K562 (cell line): ENCODE measurements at regions not wholly inside any gene's neighbourhood (a gene's known extent, or its start where the extent isn't known, plus 50 kb on each side); places are given as distances from the start of the nearest gene placed in this dataset.

ENCODE experiments used
- CTBP1 ChIP-seq: fragments of 450-650 bp; IDR thresholded peaks from 2 replicates; pipeline ENCODE4 v1.6.1; 2016; ENCODE audit warnings: borderline replicate concordance
- ESRRA ChIP-seq: fragments of 450-650 bp; IDR thresholded peaks from 2 replicates; pipeline ENCODE4 v1.6.1; 2014; ENCODE audit warnings: low read depth, mild to moderate bottlenecking, moderate library complexity, borderline replicate concordance
- ETV6 ChIP-seq, 3 experiments: fragments of 150-350 bp in 1 of 3; sonication (generic) in 1 of 3; formaldehyde crosslinking in 1 of 3; IDR thresholded peaks; 2 replicates each; pipeline versions ENCODE4 v1.6.1 to v1.8.0; 2014 to 2022; ENCODE audit warnings: borderline replicate concordance in 2 of 3, low read depth in 2 of 3, antibody characterized with exemption in 1 of 3, low read length in 1 of 3, mild to moderate bottlenecking in 1 of 3, missing genetic modification reagents in 1 of 3
- GTF2A2 ChIP-seq: IDR thresholded peaks from 2 replicates; pipeline ENCODE4 v1.6.1; 2016; ENCODE audit warnings: mild to moderate bottlenecking, missing genetic modification characterization, missing compliant biosample characterization
- HLTF ChIP-seq: fragments of 450-650 bp; IDR thresholded peaks from 2 replicates; pipeline ENCODE4 v1.6.1; 2016
- JUND ChIP-seq, 2 experiments: IDR thresholded peaks; 2 replicates in 1 of 2; 3 replicates in 1 of 2; pipeline ENCODE4 v1.6.1; 2011; ENCODE audit warnings: borderline replicate concordance in 2 of 2, low read depth in 2 of 2, low read length in 2 of 2, improper control_type of control experiment in 1 of 2, missing biosample characterization in 1 of 2, missing genetic modification characterization in 1 of 2, missing genetic modification reagents in 1 of 2
- L3MBTL2 ChIP-seq: fragments of 450-650 bp; IDR thresholded peaks from 2 replicates; pipeline ENCODE4 v1.6.1; 2016; ENCODE audit warnings: mild to moderate bottlenecking, moderate library complexity
- PHF20 ChIP-seq: fragments of 450-650 bp; IDR thresholded peaks from 2 replicates; pipeline ENCODE4 v1.6.1; 2018; ENCODE audit not compliant: partially characterized antibody
- PHF21A ChIP-seq: fragments of 450-650 bp; IDR thresholded peaks from 2 replicates; pipeline ENCODE4 v1.6.1; 2017; ENCODE audit warnings: low read depth, borderline replicate concordance
- POLR2G ChIP-seq: fragments of 200-400 bp; formaldehyde crosslinking; IDR thresholded peaks from 2 replicates; pipeline ENCODE4 v1.6.1; 2017; ENCODE audit warnings: low read depth, mild to moderate bottlenecking, antibody characterized with exemption, low read length, moderate library complexity
- RBFOX2 ChIP-seq: fragments of 200-400 bp; formaldehyde crosslinking; IDR thresholded peaks from 2 replicates; pipeline ENCODE4 v1.6.1; 2017; ENCODE audit warnings: low read depth, mild to moderate bottlenecking, low read length, moderate library complexity
- U2AF2 ChIP-seq: fragments of 200-400 bp; formaldehyde crosslinking; optimal IDR thresholded peaks from 2 replicates; pipeline ENCODE3; 2017; ENCODE audit warnings: low read depth, mild to moderate bottlenecking, low read length
- WHSC1 ChIP-seq: IDR thresholded peaks from one replicate; pipeline ENCODE4 v1.6.1; 2012; ENCODE audit warnings: low read length, control low read depth, inconsistent platforms
- YY1 ChIP-seq, 3 experiments: IDR thresholded peaks; 2 replicates each; pipeline ENCODE4 v1.6.1; 2011; ENCODE audit warnings: low read length in 2 of 3, mild to moderate bottlenecking in 2 of 3, moderate library complexity in 2 of 3, borderline replicate concordance in 1 of 3, control low read depth in 1 of 3, low read depth in 1 of 3; ENCODE audit not compliant: insufficient read depth in 3 of 3, insufficient replicate concordance in 2 of 3, control insufficient read depth in 1 of 3, insufficient read length in 1 of 3; ENCODE audit errors: extremely low read depth in 1 of 3
- ZFP91 ChIP-seq: sonication (generic); formaldehyde crosslinking; IDR thresholded peaks from 2 replicates; pipeline ENCODE4 v1.8.0; 2022; ENCODE audit warnings: mild to moderate bottlenecking, missing genetic modification reagents
- ZNF507 ChIP-seq: conservative IDR thresholded peaks from 2 replicates; pipeline ENCODE4 v1.6.1; 2017; ENCODE audit warnings: missing genetic modification characterization, missing compliant biosample characterization
- ZNF76 ChIP-seq: fragments of 250-450 bp; sonication (Bioruptor Pico); IDR thresholded peaks from 2 replicates; pipeline ENCODE4 v1.4.0; 2020; ENCODE audit warnings: mild to moderate bottlenecking, moderate library complexity, borderline replicate concordance
- TF ChIP-seq, protein P1 (sequence below), 2 experiments: IDR thresholded peaks; 2 replicates each; pipeline ENCODE4 v1.6.1; 2011; ENCODE audit warnings: borderline replicate concordance in 1 of 2, control low read depth in 1 of 2, low read depth in 1 of 2, low read length in 1 of 2, mild to moderate bottlenecking in 1 of 2, mixed read lengths in 1 of 2, moderate library complexity in 1 of 2; ENCODE audit not compliant: insufficient read depth in 1 of 2, insufficient read length in 1 of 2, poor library complexity in 1 of 2, severe bottlenecking in 1 of 2; ENCODE audit errors: extremely low read depth in 1 of 2

DNA sequence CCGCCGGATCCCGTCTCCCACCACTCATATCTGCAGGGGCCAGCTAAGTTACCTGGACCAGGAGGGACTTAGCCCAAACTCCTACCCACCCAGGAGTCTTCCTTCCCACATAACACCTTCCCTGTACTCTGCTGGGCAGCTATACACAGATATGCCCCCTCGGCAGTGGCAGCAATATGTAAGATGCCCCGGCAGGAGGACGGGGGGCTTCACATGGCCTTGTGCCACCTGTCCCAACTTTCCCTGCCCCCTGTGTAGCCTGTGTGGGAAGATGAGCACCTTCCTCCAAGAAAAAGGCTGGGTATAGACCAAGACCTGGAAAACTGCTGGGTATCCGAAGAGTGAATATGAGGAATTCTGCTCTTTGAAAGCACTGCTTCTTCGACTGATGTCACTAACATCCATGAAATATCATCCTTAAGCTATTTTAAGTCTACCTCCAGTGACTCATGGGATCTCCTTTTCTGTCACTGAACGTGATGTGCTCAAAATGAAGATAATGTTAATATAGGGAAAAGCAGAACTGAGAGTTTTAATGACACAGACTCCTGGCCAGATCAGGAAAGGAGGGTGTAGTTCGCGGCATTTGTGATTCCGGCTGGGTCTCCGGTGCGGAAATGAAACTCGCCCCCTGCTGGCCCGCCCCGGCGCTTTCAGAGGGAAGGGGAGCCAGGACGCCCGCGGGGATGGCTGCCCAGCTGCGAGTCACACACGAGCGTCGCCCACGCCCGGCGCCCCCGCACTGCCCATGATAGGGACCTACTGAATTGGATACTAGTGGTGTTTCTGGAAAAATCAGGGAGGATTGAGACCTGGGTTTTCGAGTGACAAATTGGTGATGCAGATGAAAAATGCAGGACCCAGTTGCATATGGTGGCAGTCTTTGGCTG, 256.9 kb upstream of the NFE2L3 start (continued):
- TF ChIP-seq ESRRA: no peak
- peak in 1 of 3 experiments; percentile 52 for TF ChIP-seq YY1 (IDR thresholded peaks at IDR 0.05; ENCODE audit: borderline replicate concordance in 1 of 3, control insufficient read depth in 1 of 3, extremely low read depth in 1 of 3, insufficient read depth in 3 of 3, insufficient read length in 1 of 3, insufficient replicate concordance in 2 of 3, low read depth in 1 of 3, low read length in 2 of 3)
- no peak for TF ChIP-seq ZNF507 (tag)
- peak; percentile 65 for TF ChIP-seq RBFOX2
- no peak for TF ChIP-seq HLTF
- TF ChIP-seq, protein P1, sequence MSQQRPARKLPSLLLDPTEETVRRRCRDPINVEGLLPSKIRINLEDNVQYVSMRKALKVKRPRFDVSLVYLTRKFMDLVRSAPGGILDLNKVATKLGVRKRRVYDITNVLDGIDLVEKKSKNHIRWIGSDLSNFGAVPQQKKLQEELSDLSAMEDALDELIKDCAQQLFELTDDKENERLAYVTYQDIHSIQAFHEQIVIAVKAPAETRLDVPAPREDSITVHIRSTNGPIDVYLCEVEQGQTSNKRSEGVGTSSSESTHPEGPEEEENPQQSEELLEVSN (IDR thresholded peaks at IDR 0.05; ENCODE audit: borderline replicate concordance in 1 of 2, extremely low read depth in 1 of 2, insufficient read depth in 1 of 2, insufficient read length in 1 of 2, low read depth in 1 of 2, low read length in 1 of 2, poor library complexity in 1 of 2, severe bottlenecking in 1 of 2): peak in 1 of 2 experiments; percentile 63
- TF ChIP-seq GTF2A2 (tag): no peak
- TF ChIP-seq ETV6 (IDR thresholded peaks at IDR 0.05; ENCODE audit: borderline replicate concordance in 1 of 2, low read depth in 2 of 2, low read length in 1 of 2): 0 out of 4 replicates have a peak, but pooled peaks of 1 of the 2 experiments have one; percentile 39
- no peak for TF ChIP-seq ETV6 (CRISPR knock-in tag; IDR thresholded peaks at IDR 0.05; ENCODE audit: borderline replicate concordance)
- no peak for TF ChIP-seq WHSC1
- no peak for TF ChIP-seq U2AF2
- TF ChIP-seq POLR2G: peak; percentile 55
- no peak for TF ChIP-seq ZNF76 (CRISPR knock-in tag)
- TF ChIP-seq PHF21A: peak; percentile 43; the same call in 1 of the 2 replicates
- peak; percentile 57; the same call in 1 of the 2 replicates for TF ChIP-seq L3MBTL2
- no peak for TF ChIP-seq JUND (IDR thresholded peaks at IDR 0.05; ENCODE audit: borderline replicate concordance, low read depth, low read length)
- peak; percentile 10; the same call in 1 of the 3 replicates for TF ChIP-seq JUND (tag; IDR thresholded peaks at IDR 0.05; ENCODE audit: borderline replicate concordance, low read depth, low read length)
- peak; percentile 29 for TF ChIP-seq PHF20
- TF ChIP-seq CTBP1: peak; percentile 27; the same call in 1 of the 2 replicates
- TF ChIP-seq ZFP91 (CRISPR knock-in tag): no peak
